Suprapubic skin (tissue), 4 donors: ENCODE measurements at regions not wholly inside any gene's neighbourhood (a gene's known extent, or its start where the extent isn't known, plus 50 kb on each side); places are given as distances from the start of the nearest gene placed in this dataset.

ENCODE experiments used
- DNase-seq, 2 donors: peaks; one replicate each; pipeline ENCODE4 v3.0.0-alpha.2; 2019; ENCODE audit warnings: low spot score in 2 of 2
- H3K27ac ChIP-seq: fragments of 200-600 bp; sonication (generic); one replicate; pipeline ENCODE4 v1.5.1; 2019
- H3K27me3 ChIP-seq: fragments of 200-600 bp; sonication (generic); one replicate; pipeline ENCODE4 v1.5.1; 2019
- H3K36me3 ChIP-seq: fragments of 200-600 bp; sonication (generic); one replicate; pipeline ENCODE4 v1.5.1; 2019
- H3K4me1 ChIP-seq: fragments of 200-600 bp; sonication (generic); one replicate; pipeline ENCODE4 v1.5.1; 2019
- H3K4me3 ChIP-seq: fragments of 200-600 bp; sonication (generic); one replicate; pipeline ENCODE4 v1.5.1; 2019; ENCODE audit warnings: mild to moderate bottlenecking
- H3K9me3 ChIP-seq: fragments of 200-600 bp; sonication (generic); one replicate; pipeline ENCODE4 v1.5.1; 2019
- CTCF ChIP-seq, 2 donors: fragments of 200-600 bp in 1 of 2; fragments of 450-650 bp in 1 of 2; sonication (generic) in 1 of 2; IDR thresholded peaks; one replicate each; pipeline ENCODE4 v1.5.1; 2016 to 2019; ENCODE audit warnings: antibody characterized with exemption in 2 of 2, mild to moderate bottlenecking in 1 of 2, moderate library complexity in 1 of 2
- EP300 ChIP-seq: sonication (generic); formaldehyde crosslinking; IDR thresholded peaks from one replicate; pipeline ENCODE4 v1.6.1; 2017; ENCODE audit warnings: antibody characterized with exemption
- POLR2A ChIP-seq, 2 donors: fragments of 450-650 bp; IDR thresholded peaks; one replicate each; pipeline ENCODE4 v1.6.1; 2017; ENCODE audit warnings: antibody characterized with exemption in 2 of 2, mild to moderate bottlenecking in 2 of 2, moderate library complexity in 2 of 2
- POLR2AphosphoS5 ChIP-seq, 3 donors: sonication (generic); formaldehyde crosslinking; IDR thresholded peaks; one replicate each; pipeline ENCODE4 v1.6.1; 2017; ENCODE audit warnings: antibody characterized with exemption in 3 of 3
- WGBS: methylation state at CpG from one replicate; pipeline ENCODE4 v1.1.5; 2018; 5-methylcytosine and 5-hydroxymethylcytosine counted together

DNA sequence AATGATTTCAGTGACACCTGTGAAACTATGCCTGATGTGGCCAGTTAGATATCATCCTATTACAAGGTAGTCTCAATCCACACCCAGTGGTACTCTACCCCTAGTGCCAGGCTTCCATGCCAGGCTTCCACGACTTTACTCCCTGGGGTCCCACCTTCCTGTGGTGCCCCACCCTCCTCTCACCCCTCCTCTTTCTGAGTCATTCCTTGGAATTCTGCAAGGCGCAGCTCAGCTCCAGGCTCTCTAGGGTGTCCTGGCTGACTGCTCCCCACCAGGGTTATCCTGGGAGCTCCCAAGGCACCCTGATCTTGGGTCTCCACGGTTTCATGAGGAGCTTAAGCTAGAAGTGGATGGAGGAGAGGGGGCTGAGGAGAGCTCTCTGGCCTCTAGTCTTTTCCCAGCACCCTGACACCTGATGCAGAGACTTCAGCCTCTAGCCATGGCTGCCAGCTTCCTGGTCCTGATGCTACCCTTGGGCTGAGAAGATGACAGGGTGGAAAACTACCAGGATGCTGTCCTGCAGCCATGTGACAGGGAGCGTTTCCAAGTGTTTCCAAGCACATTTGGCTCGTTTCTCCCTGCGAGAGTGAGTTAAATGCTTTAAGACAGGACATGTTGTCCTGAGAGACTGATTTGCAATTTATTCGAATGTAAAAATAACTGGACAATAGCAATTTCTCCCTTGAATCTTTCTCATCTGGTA lies 1461.2 kb downstream of the TBC1D22A start:
- H3K36me3 ChIP-seq: no peaks in the 10 kb centered on the region
- no peaks in the 10 kb centered on the region for H3K27me3 ChIP-seq
- H3K4me1 ChIP-seq: no peaks in the 10 kb centered on the region
- 50% methylated on average over 7 of the region's 7 CpGs for WGBS
- no peak overlapping the region for H3K27ac ChIP-seq
- no peak overlapping the region for H3K4me3 ChIP-seq
- TF ChIP-seq CTCF (IDR thresholded peaks at IDR 0.05): no peak
- TF ChIP-seq POLR2A (IDR thresholded peaks at IDR 0.05): no peak
- no peak for TF ChIP-seq EP300
- TF ChIP-seq POLR2AphosphoS5 (IDR thresholded peaks at IDR 0.05): no peak
- DNase-seq: no peak
- H3K9me3 ChIP-seq: no peaks in the 10 kb centered on the region

GRCh38 chr22:48222742-48223487 lies 1460.5 kb downstream of the TBC1D22A start:
- Histone ChIP-seq H3K4me1 (no peaks in the 10 kb centered on the region), H3K27ac (no peak overlapping the region), H3K9me3 (no peaks in the 10 kb centered on the region), H3K27me3 (no peaks in the 10 kb centered on the region), H3K36me3 (no peaks in the 10 kb centered on the region), H3K4me3 (no peak overlapping the region)
- DNase-seq: no peak
- no peak for TF ChIP-seq EP300
- TF ChIP-seq CTCF (IDR thresholded peaks at IDR 0.05): no peak
- TF ChIP-seq POLR2A (IDR thresholded peaks at IDR 0.05): no peak
- no peak for TF ChIP-seq POLR2AphosphoS5 (IDR thresholded peaks at IDR 0.05)
- WGBS: 88% methylated on average over 12 of the region's 13 CpGs

GRCh38 chr22:48218889-48219420 lies 1456.5 kb downstream of the TBC1D22A start:
- H3K9me3 ChIP-seq: no peaks in the 10 kb centered on the region
- WGBS: 79% methylated on average over 7 of the region's 7 CpGs
- no peak for DNase-seq

DNA sequence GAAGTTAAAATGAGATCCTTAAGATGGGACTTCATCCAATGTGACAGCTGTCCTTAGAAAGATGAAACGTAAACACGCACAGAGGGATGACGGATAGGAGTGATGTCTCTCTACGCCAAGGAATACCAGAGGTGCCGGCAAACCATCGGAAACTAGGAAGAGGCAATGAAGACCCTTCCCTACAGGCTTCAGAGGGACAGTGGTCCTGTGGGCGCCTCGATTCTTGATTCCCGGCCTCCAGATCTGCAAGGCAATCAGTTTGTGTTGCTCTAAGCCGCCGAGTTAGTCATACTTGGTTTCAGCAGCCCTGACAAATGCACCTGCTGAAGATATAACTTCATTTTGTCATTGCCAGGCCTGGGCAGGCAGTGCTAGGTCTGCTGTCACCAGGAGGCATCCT lies 1455.1 kb downstream of the TBC1D22A start:
- H3K9me3 ChIP-seq: no peaks in the 10 kb centered on the region
- 91% methylated on average over 11 of the region's 11 CpGs for WGBS
- DNase-seq: no peak
- H3K36me3 ChIP-seq: no peaks in the 10 kb centered on the region
- TF ChIP-seq POLR2AphosphoS5 (IDR thresholded peaks at IDR 0.05): no peak
- TF ChIP-seq EP300: no peak
- no peak for TF ChIP-seq CTCF (IDR thresholded peaks at IDR 0.05)
- no peak overlapping the region for H3K4me3 ChIP-seq
- H3K27me3 ChIP-seq: peaks cover 7% of the 10 kb centered on the region
- H3K27ac ChIP-seq: no peak overlapping the region
- no peaks in the 10 kb centered on the region for H3K4me1 ChIP-seq

More at GRCh38 chr22:48218889-48219420, 1456.5 kb downstream of the TBC1D22A start:
- H3K27ac ChIP-seq: no peak overlapping the region
- H3K4me1 ChIP-seq: no peaks in the 10 kb centered on the region
- no peak overlapping the region for H3K4me3 ChIP-seq
- no peak for TF ChIP-seq CTCF (IDR thresholded peaks at IDR 0.05)
- TF ChIP-seq EP300: no peak
- TF ChIP-seq POLR2AphosphoS5 (IDR thresholded peaks at IDR 0.05): no peak
- TF ChIP-seq POLR2A (IDR thresholded peaks at IDR 0.05): no peak
- peaks cover 7% of the 10 kb centered on the region for H3K27me3 ChIP-seq
- H3K36me3 ChIP-seq: no peaks in the 10 kb centered on the region

GRCh38 chr22:48212727-48213126 lies 1450.3 kb downstream of the TBC1D22A start:
- no peaks in the 10 kb centered on the region for H3K36me3 ChIP-seq
- TF ChIP-seq POLR2AphosphoS5 (IDR thresholded peaks at IDR 0.05) (no peak), POLR2A (IDR thresholded peaks at IDR 0.05) (no peak), CTCF (IDR thresholded peaks at IDR 0.05) (no peak), EP300 (no peak)
- DNase-seq: no peak
- WGBS: 91% methylated on average over 1 of the region's 1 CpG
- H3K9me3 ChIP-seq: no peaks in the 10 kb centered on the region
- H3K4me3 ChIP-seq: no peak overlapping the region
- H3K27ac ChIP-seq: no peak overlapping the region
- no peaks in the 10 kb centered on the region for H3K4me1 ChIP-seq
- H3K27me3 ChIP-seq: peaks cover 45% of the 10 kb centered on the region
